Calu3 (cell line): ENCODE measurements at regions not wholly inside any gene's neighbourhood (a gene's known extent, or its start where the extent isn't known, plus 50 kb on each side); places are given as distances from the start of the nearest gene placed in this dataset.

Experiments used
- BruUV-seq: library from RNA; stranded (reverse); fragments of 400-500 nt; replicated peaks from 2 replicates; lab custom pipeline; 2021; lab: Mats Ljungman, UMichigan
- CTCF ChIA-PET: fragments of 300-600 bp; sonication (Branson Sonifier 250); formaldehyde crosslinking; loops from one replicate; lab custom pipeline; 2022; ENCODE audit warnings: antibody characterized with exemption; lab: Charles Lee
- DNase-seq: peaks from one replicate; pipeline ENCODE4 v3.0.0; 2022
- H3K27ac Mint-ChIP-seq: one replicate; pipeline ENCODE4 v1.8.0; 2022; ENCODE audit warnings: mixed read lengths; ENCODE audit not compliant: unreplicated experiment
- H3K27me3 Mint-ChIP-seq: one replicate; pipeline ENCODE4 v1.8.0; 2022; ENCODE audit warnings: mixed read lengths; ENCODE audit not compliant: unreplicated experiment
- H3K36me3 Mint-ChIP-seq: one replicate; pipeline ENCODE4 v1.8.0; 2022; ENCODE audit warnings: mild to moderate bottlenecking, moderate library complexity, mixed read lengths; ENCODE audit not compliant: insufficient read depth, unreplicated experiment
- H3K4me1 Mint-ChIP-seq: one replicate; pipeline ENCODE4 v1.8.0; 2022; ENCODE audit warnings: mild to moderate bottlenecking, low read depth, mixed read lengths; ENCODE audit not compliant: unreplicated experiment
- H3K4me3 Mint-ChIP-seq: one replicate; pipeline ENCODE4 v1.8.0; 2022; ENCODE audit warnings: mild to moderate bottlenecking, low read depth, moderate library complexity, mixed read lengths; ENCODE audit not compliant: unreplicated experiment
- H3K9me3 Mint-ChIP-seq: one replicate; pipeline ENCODE4 v1.8.0; 2022; ENCODE audit warnings: low read depth, mixed read lengths; ENCODE audit not compliant: unreplicated experiment
- CTCF ChIP-seq: fragments of 200-600 bp; IDR thresholded peaks from one replicate; pipeline ENCODE4 v1.8.0; 2022; ENCODE audit warnings: antibody characterized with exemption; ENCODE audit not compliant: unreplicated experiment
- intact Hi-C: fragments of 100-400 bp; cut with micrococcal nuclease; formaldehyde crosslinking; loops from one replicate; pipeline ENCODE4 v1.10.0; 2022; ENCODE audit not compliant: unreplicated experiment

DNA sequence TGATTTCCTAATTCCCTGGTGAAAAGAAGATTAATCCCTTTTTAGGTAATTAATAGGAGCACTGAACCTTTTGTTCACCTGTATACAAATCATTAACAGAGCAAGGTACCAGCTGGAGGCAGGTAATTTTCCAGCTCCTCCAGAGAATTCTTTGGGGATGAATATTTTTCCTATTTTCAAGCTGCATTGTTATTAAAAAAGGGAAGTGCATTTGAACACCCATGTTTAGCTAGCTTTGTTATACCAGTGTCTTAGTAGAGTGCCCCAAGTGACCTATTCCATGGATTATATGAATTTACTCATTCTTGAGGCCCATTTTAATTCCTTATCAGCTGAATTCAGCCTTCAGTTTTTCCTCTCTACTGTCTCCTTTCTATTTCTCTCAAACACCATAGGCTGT, 73.2 kb upstream of the GOT2 start:
- DNase-seq, result no peak
- peaks cover 11% of the 10 kb centered on the region for H3K9me3 Mint-ChIP-seq
- peaks cover 32% of the 10 kb centered on the region for H3K27me3 Mint-ChIP-seq
- no TSS peak for BruUV-seq
- no peak for TF ChIP-seq CTCF
- H3K36me3 Mint-ChIP-seq, result no peaks in the 10 kb centered on the region
- intact Hi-C loops, result no loop called here
- no peaks in the 10 kb centered on the region for H3K4me1 Mint-ChIP-seq
- H3K27ac Mint-ChIP-seq, result no peak overlapping the region
- CTCF ChIA-PET, result no interaction called here
- no peak overlapping the region for H3K4me3 Mint-ChIP-seq

DNA sequence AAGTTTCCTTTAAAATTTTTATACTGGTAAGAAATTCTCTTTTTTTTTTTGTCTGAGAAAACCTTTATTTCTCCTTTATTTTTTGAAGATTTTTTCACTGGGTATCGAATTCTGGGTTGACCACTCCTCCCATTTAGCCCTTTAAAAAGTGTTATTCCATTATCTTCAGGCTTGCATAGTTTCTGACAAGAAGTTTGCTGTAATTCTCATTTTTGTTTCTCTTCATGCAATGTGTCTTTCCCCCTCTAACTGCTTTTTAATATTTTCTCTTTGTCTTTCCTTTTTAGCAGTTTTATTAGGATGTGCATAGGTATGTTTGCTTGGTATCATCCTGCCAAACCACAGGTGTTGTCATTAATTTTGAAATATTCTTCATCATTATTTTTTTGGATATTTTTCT, 67.7 kb upstream of the GOT2 start:
- H3K27ac Mint-ChIP-seq, result no peak overlapping the region
- H3K9me3 Mint-ChIP-seq, result peaks cover 19% of the 10 kb centered on the region
- no TSS peak for BruUV-seq
- intact Hi-C loops, result no loop called here
- peaks cover 21% of the 10 kb centered on the region for H3K27me3 Mint-ChIP-seq
- no peaks in the 10 kb centered on the region for H3K4me1 Mint-ChIP-seq
- no peaks in the 10 kb centered on the region for H3K36me3 Mint-ChIP-seq
- no peak for TF ChIP-seq CTCF
- DNase-seq, result no peak
- H3K4me3 Mint-ChIP-seq, result no peak overlapping the region
- CTCF ChIA-PET, result no interaction called here

DNA sequence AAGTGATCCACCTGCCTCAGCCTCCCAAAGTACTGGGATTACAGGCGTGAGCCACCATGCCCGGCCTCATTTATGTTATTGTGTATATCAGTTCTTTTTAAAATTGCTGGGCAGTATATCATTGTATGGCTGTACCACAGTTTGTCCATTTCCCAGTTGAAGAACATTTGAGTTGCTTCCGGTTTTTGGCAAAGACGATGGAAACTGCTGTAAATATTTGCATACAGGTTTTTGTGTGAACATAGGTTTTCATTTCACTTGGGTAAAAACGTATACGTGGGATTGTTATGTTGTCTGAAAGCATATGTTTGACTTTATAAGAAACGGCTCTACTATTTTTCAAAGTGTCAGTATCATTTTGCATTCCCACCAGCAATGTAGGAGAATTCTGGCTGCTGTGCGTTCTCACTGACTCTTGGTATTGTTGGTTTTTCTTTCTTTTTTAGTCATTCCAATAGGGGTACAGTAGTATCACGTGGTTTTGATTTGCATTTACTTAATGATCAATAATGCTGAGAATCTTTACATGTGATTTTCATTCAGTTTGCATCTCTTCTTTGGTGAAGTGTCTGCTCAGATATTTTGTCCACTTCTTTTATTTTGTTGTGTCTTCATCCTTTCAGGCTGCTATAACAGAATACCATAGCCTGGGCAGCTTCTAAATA, 63.2 kb upstream of the GOT2 start:
- BruUV-seq, result no TSS peak
- Mint-ChIP-seq H3K4me3 (no peak overlapping the region), H3K4me1 (no peaks in the 10 kb centered on the region), H3K9me3 (peaks cover 8% of the 10 kb centered on the region), H3K36me3 (no peaks in the 10 kb centered on the region), H3K27me3 (peaks cover 29% of the 10 kb centered on the region), H3K27ac (no peak overlapping the region)
- no peak for DNase-seq
- intact Hi-C loops, result no loop called here
- CTCF ChIA-PET, result no interaction called here
- TF ChIP-seq CTCF, result no peak

- H3K27me3 Mint-ChIP-seq, result peaks cover 27% of the 10 kb centered on the region
- no peak for DNase-seq
- no peaks in the 10 kb centered on the region for H3K9me3 Mint-ChIP-seq
- intact Hi-C loops, result no loop called here
- TF ChIP-seq CTCF, result no peak
- CTCF ChIA-PET, result no interaction called here
- H3K4me1 Mint-ChIP-seq, result no peaks in the 10 kb centered on the region
- no peak overlapping the region for H3K4me3 Mint-ChIP-seq
- H3K36me3 Mint-ChIP-seq, result no peaks in the 10 kb centered on the region
- H3K27ac Mint-ChIP-seq, result no peak overlapping the region
- no TSS peak for BruUV-seq
Observed at GRCh38 chr16:58793366-58793765, 59.2 kb upstream of the GOT2 start.
